Upper lobe of left lung (tissue), 4 donors: ENCODE measurements at regions not wholly inside any gene's neighbourhood (a gene's known extent, or its start where the extent isn't known, plus 50 kb on each side); places are given as distances from the start of the nearest gene placed in this dataset.

ENCODE experiments used
- EP300 ChIP-seq, 4 donors: sonication (generic); formaldehyde crosslinking; IDR thresholded peaks; one replicate each; pipeline ENCODE4 v1.5.1; 2017; ENCODE audit warnings: antibody characterized with exemption in 4 of 4, control low read depth in 2 of 4
- POLR2A ChIP-seq, 4 donors: fragments of 450-650 bp; IDR thresholded peaks; one replicate each; pipeline ENCODE4 v1.5.1; 2016 to 2017; ENCODE audit warnings: antibody characterized with exemption in 4 of 4, mild to moderate bottlenecking in 2 of 4
- POLR2AphosphoS5 ChIP-seq, 2 donors: sonication (generic); formaldehyde crosslinking; IDR thresholded peaks; one replicate each; pipeline ENCODE4 v1.5.1; 2017; ENCODE audit warnings: antibody characterized with exemption in 2 of 2
- TF ChIP-seq, protein P1 (sequence below), 6 experiments: fragments of 450-650 bp in 4 of 6; fragments of 200-600 bp in 2 of 6; sonication (generic) in 2 of 6; IDR thresholded peaks; one replicate each; pipeline ENCODE4 v1.5.1; 2016 to 2019; ENCODE audit warnings: antibody characterized with exemption in 6 of 6

DNA sequence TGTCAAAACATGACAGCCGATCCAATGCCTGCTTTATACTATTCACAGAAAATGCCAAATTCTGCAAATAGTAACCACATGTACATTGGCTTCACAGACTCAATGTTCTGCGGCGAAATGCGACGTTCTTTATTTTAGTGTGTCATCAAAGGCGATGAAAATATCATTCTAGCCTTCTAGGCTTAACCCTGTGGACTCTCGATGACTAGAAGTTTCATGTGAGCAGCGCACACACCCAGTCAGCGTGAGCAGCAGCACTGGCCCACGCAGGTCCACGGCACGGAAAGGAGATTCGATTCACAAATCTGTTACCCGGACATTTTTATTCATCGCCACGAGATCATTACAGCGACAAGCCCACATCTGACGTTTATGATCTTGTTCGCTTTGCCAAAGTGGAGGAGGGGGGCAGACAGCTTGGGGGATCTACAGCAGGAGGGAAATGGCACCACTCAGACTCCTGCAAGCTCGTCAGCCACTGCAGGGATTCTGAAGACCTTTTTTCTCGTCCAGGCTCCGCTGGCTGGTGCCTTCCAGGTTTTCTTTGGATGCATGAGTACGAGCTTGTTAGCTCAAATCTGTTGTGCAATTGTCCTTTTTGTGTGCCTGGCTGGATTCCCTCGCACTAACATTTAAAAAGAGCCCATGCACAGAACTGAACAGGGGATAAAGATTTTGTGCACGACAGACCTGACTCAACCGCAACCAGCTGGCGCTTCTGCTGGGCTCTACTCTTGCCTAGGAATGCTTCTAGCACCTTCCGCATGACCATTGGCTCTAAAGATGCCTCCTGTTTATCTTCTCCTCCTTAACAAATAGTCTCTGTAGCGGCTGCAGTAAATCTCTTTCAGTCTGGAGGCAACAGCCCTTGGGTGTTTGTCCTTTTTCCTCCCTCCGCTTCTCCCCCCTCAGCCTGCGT lies 938.4 kb downstream of the MCTP2 start:
- TF ChIP-seq, protein P1, sequence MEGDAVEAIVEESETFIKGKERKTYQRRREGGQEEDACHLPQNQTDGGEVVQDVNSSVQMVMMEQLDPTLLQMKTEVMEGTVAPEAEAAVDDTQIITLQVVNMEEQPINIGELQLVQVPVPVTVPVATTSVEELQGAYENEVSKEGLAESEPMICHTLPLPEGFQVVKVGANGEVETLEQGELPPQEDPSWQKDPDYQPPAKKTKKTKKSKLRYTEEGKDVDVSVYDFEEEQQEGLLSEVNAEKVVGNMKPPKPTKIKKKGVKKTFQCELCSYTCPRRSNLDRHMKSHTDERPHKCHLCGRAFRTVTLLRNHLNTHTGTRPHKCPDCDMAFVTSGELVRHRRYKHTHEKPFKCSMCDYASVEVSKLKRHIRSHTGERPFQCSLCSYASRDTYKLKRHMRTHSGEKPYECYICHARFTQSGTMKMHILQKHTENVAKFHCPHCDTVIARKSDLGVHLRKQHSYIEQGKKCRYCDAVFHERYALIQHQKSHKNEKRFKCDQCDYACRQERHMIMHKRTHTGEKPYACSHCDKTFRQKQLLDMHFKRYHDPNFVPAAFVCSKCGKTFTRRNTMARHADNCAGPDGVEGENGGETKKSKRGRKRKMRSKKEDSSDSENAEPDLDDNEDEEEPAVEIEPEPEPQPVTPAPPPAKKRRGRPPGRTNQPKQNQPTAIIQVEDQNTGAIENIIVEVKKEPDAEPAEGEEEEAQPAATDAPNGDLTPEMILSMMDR (IDR thresholded peaks at IDR 0.05): no peak
- TF ChIP-seq POLR2A (IDR thresholded peaks at IDR 0.05): no peak
- no peak for TF ChIP-seq POLR2AphosphoS5 (IDR thresholded peaks at IDR 0.05)
- TF ChIP-seq EP300 (IDR thresholded peaks at IDR 0.05): no peak
